ENCODE measurements at regions not wholly inside any gene's neighbourhood (a gene's known extent, or its start where the extent isn't known, plus 50 kb on each side); places are given as distances from the start of the nearest gene placed in this dataset.

GRCh38 chr18:75959150-75959549 is 531.6 kb upstream of the SMIM21 start:
- TF ChIP-seq CTCF (IDR thresholded peaks at IDR 0.05; ENCODE audit: insufficient read depth, low read depth, low read length) (no peak), EZH2 (IDR thresholded peaks at IDR 0.05; ENCODE audit: insufficient read depth, low read length) (no peak)
- Histone ChIP-seq H3K4me3 (ENCODE audit: insufficient read depth, low read depth, low read length) (no peak overlapping the region), H3K9me3 (ENCODE audit: insufficient read depth, low read depth, low read length) (no peaks in the 10 kb centered on the region), H4K20me1 (ENCODE audit: insufficient read depth, low read length) (no peaks in the 10 kb centered on the region), H2AFZ (ENCODE audit: low read depth, low read length) (no peak overlapping the region), H3K4me1 (ENCODE audit: insufficient read depth, low read length) (no peaks in the 10 kb centered on the region), H3K36me3 (ENCODE audit: insufficient read depth, low read length) (no peaks in the 10 kb centered on the region), H3K4me2 (ENCODE audit: low read length) (no peak overlapping the region), H3K27ac (ENCODE audit: low read depth, low read length) (no peak overlapping the region), H3K9ac (ENCODE audit: low read length) (no peak overlapping the region), H3K27me3 (ENCODE audit: insufficient read depth, low read length) (no peaks in the 10 kb centered on the region), H3K79me2 (ENCODE audit: insufficient read depth, low read length) (no peaks in the 10 kb centered on the region)
- no peak overlapping the region for H3K4me3 Mint-ChIP-seq (ENCODE audit: unreplicated experiment)
- no peak overlapping the region for H3K27ac Mint-ChIP-seq (ENCODE audit: unreplicated experiment)
- no peaks in the 10 kb centered on the region for H3K9me3 Mint-ChIP-seq (ENCODE audit: unreplicated experiment)
- H3K36me3 Mint-ChIP-seq (ENCODE audit: low read depth, unreplicated experiment), result no peaks in the 10 kb centered on the region
- H3K4me1 Mint-ChIP-seq (ENCODE audit: low read depth, unreplicated experiment), result no peaks in the 10 kb centered on the region
- DNase-seq (ENCODE audit: low read depth), result no peak
- no peak for FAIRE-seq
- no peaks in the 10 kb centered on the region for H3K27me3 Mint-ChIP-seq (ENCODE audit: low read depth, unreplicated experiment)

DNA sequence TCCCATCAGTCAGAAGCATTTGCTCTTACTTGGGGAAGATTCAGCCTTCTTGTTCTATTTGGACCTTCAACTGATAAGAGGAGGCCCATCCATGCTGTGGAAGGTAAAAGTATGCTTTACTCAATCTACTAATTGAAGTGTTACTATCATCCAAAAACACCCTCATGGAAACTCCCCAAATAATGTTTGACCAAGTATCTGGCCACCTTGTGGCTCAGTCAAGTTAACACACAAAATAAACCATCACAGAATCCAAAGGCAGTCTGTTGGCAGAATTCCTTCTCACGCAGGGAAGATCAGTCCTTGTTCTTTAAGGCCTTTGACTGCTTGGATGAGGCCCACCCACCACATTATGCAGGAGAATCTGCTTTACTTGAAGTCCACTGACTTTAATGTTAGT is 531.2 kb upstream of the SMIM21 start:
- Mint-ChIP-seq H3K27ac (ENCODE audit: unreplicated experiment) (no peak overlapping the region), H3K27me3 (ENCODE audit: low read depth, unreplicated experiment) (no peaks in the 10 kb centered on the region), H3K36me3 (ENCODE audit: low read depth, unreplicated experiment) (no peaks in the 10 kb centered on the region), H3K9me3 (ENCODE audit: unreplicated experiment) (no peaks in the 10 kb centered on the region), H3K4me3 (ENCODE audit: unreplicated experiment) (no peak overlapping the region), H3K4me1 (ENCODE audit: low read depth, unreplicated experiment) (no peaks in the 10 kb centered on the region)
- Histone ChIP-seq H3K79me2 (ENCODE audit: insufficient read depth, low read length) (no peaks in the 10 kb centered on the region), H3K4me1 (ENCODE audit: insufficient read depth, low read length) (no peaks in the 10 kb centered on the region), H3K27me3 (ENCODE audit: insufficient read depth, low read length) (no peaks in the 10 kb centered on the region), H3K36me3 (ENCODE audit: insufficient read depth, low read length) (no peaks in the 10 kb centered on the region), H4K20me1 (ENCODE audit: insufficient read depth, low read length) (no peaks in the 10 kb centered on the region), H3K9me3 (ENCODE audit: insufficient read depth, low read depth, low read length) (no peaks in the 10 kb centered on the region), H3K4me3 (ENCODE audit: insufficient read depth, low read depth, low read length) (no peak overlapping the region), H2AFZ (ENCODE audit: low read depth, low read length) (no peak overlapping the region), H3K4me2 (ENCODE audit: low read length) (no peak overlapping the region), H3K9ac (ENCODE audit: low read length) (no peak overlapping the region), H3K27ac (ENCODE audit: low read depth, low read length) (no peak overlapping the region)
- TF ChIP-seq CTCF (IDR thresholded peaks at IDR 0.05; ENCODE audit: insufficient read depth, low read depth, low read length), result no peak
- TF ChIP-seq EZH2 (IDR thresholded peaks at IDR 0.05; ENCODE audit: insufficient read depth, low read length), result no peak
- DNase-seq (ENCODE audit: low read depth), result no peak
- no peak for FAIRE-seq

- FAIRE-seq (no peak), DNase-seq (ENCODE audit: low read depth) (no peak)
- H3K4me3 Mint-ChIP-seq (ENCODE audit: unreplicated experiment), result no peak overlapping the region
- Histone ChIP-seq H3K4me3 (ENCODE audit: insufficient read depth, low read depth, low read length) (no peak overlapping the region), H4K20me1 (ENCODE audit: insufficient read depth, low read length) (no peaks in the 10 kb centered on the region), H3K79me2 (ENCODE audit: insufficient read depth, low read length) (no peaks in the 10 kb centered on the region), H3K27ac (ENCODE audit: low read depth, low read length) (no peak overlapping the region), H3K4me1 (ENCODE audit: insufficient read depth, low read length) (no peaks in the 10 kb centered on the region), H3K9me3 (ENCODE audit: insufficient read depth, low read depth, low read length) (no peaks in the 10 kb centered on the region), H2AFZ (ENCODE audit: low read depth, low read length) (no peak overlapping the region), H3K4me2 (ENCODE audit: low read length) (no peak overlapping the region), H3K9ac (ENCODE audit: low read length) (no peak overlapping the region), H3K36me3 (ENCODE audit: insufficient read depth, low read length) (no peaks in the 10 kb centered on the region), H3K27me3 (ENCODE audit: insufficient read depth, low read length) (no peaks in the 10 kb centered on the region)
- no peaks in the 10 kb centered on the region for H3K27me3 Mint-ChIP-seq (ENCODE audit: low read depth, unreplicated experiment)
- no peaks in the 10 kb centered on the region for H3K36me3 Mint-ChIP-seq (ENCODE audit: low read depth, unreplicated experiment)
- peaks cover 10% of the 10 kb centered on the region for H3K9me3 Mint-ChIP-seq (ENCODE audit: unreplicated experiment)
- TF ChIP-seq EZH2 (IDR thresholded peaks at IDR 0.05; ENCODE audit: insufficient read depth, low read length) (no peak), CTCF (IDR thresholded peaks at IDR 0.05; ENCODE audit: insufficient read depth, low read depth, low read length) (no peak)
- H3K4me1 Mint-ChIP-seq (ENCODE audit: low read depth, unreplicated experiment), result no peaks in the 10 kb centered on the region
- H3K27ac Mint-ChIP-seq (ENCODE audit: unreplicated experiment), result no peak overlapping the region
Observed at GRCh38 chr18:75945265-75945933, 517.9 kb upstream of the SMIM21 start.

Measured in astrocyte (in vitro differentiated cells and primary cell).